WI38 (cell line): ENCODE measurements at regions not wholly inside any gene's neighbourhood (a gene's known extent, or its start where the extent isn't known, plus 50 kb on each side); places are given as distances from the start of the nearest gene placed in this dataset.

ENCODE experiments used
- H3K4me3 ChIP-seq: 2 replicates; pipeline ENCODE4 v1.5.1; 2011; ENCODE audit warnings: low read depth, mild to moderate bottlenecking, control low read depth, low read length
- CTCF ChIP-seq: IDR thresholded peaks from 2 replicates; pipeline ENCODE4 v1.5.1; 2012; ENCODE audit warnings: low read depth, mild to moderate bottlenecking, control low read depth, low read length

GRCh38 chr18:40088130-40088529 is 1866.9 kb upstream of the PIK3C3 start:
- H3K4me3 ChIP-seq, result no peak overlapping the region

GRCh38 chr18:40079786-40080185 is 1875.2 kb upstream of the PIK3C3 start:
- H3K4me3 ChIP-seq, result no peak overlapping the region
- TF ChIP-seq CTCF, result no peak

More at GRCh38 chr18:40088130-40088529, 1866.9 kb upstream of the PIK3C3 start:
- no peak for TF ChIP-seq CTCF

- no peak for TF ChIP-seq CTCF
- no peak overlapping the region for H3K4me3 ChIP-seq
Measured at GRCh38 chr18:40075616-40076015, 1879.4 kb upstream of the PIK3C3 start.

GRCh38 chr18:40072761-40073160 is 1882.3 kb upstream of the PIK3C3 start:
- TF ChIP-seq CTCF, result no peak
- no peak overlapping the region for H3K4me3 ChIP-seq

GRCh38 chr18:40066368-40066767 is 1888.7 kb upstream of the PIK3C3 start:
- TF ChIP-seq CTCF, result no peak
- H3K4me3 ChIP-seq, result no peak overlapping the region

- no peak overlapping the region for H3K4me3 ChIP-seq
- no peak for TF ChIP-seq CTCF
Measured at GRCh38 chr18:40063488-40063887, 1891.5 kb upstream of the PIK3C3 start.

GRCh38 chr18:40061086-40061485 is 1893.9 kb upstream of the PIK3C3 start:
- no peak overlapping the region for H3K4me3 ChIP-seq
- no peak for TF ChIP-seq CTCF
